Middle frontal gyrus (tissue), 1 donor: ENCODE measurements at regions not wholly inside any gene's neighbourhood (a gene's known extent, or its start where the extent isn't known, plus 50 kb on each side); places are given as distances from the start of the nearest gene placed in this dataset.
A peak's percentile ranks its signal among the peaks of the same experiment; 100 is the strongest.
"Not testable (repeated sequence)": the region's sequence is repeated elsewhere in the genome, so short reads cannot be mapped to it uniquely, and the experiment has no call there.

Experiments used
- DNase-seq: peaks from one replicate; pipeline ENCODE4 v3.0.0-alpha.2; 2015; ENCODE audit warnings: low spot score; ENCODE audit errors: extremely low spot score

- DNase-seq = no peak
These were observed 468.7 kb upstream of the B3GAT1 start for GRCh38 chr11:134880788-134881187.

DNA sequence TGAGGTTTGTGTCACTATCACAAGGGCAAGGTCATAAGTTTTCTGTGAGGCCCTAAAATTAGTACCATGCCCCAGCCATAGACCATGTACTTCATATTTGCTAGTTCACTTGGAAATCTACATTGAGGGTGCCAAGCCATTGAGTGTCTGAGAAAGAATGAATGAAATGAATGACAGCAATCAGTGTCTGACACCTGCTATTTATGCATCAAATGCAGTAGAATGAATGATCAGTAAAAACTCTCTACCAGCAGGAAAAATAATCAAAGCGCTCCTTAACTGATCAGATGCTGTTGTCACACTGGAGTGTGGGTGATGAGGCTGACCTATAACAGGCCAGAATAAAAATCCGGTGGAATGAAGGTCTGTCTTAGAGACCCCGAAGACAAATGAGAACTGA lies 467.9 kb upstream of the B3GAT1 start:
- no peak for DNase-seq

DNA sequence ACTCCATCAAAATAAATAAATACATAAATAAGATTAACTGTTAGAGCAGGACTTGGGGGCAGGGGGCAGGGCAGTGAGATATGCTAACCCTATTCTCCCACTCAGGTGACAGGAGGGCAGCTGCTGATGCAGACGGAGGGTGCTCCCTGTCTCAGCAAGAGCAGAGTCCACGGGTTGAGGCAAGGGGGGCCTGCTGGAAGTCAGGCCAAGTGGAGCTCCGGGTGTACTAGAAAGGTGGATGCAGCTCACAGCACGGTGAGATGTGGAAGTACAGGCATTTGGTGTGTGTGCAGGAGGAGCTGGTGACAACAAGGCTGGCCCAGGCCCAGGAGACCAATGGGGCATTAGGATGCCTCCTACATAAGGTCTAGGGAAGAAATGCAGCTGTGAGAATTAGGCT lies 467.3 kb upstream of the B3GAT1 start:
- DNase-seq = no peak

GRCh38 chr11:134878785-134879184 lies 466.7 kb upstream of the B3GAT1 start:
- DNase-seq = no peak

- no peak for DNase-seq
These were observed 464.2 kb upstream of the B3GAT1 start for GRCh38 chr11:134876226-134876625.

GRCh38 chr11:134866981-134867675 lies 455.1 kb upstream of the B3GAT1 start:
- DNase-seq = no peak

GRCh38 chr11:134866215-134866614 lies 454.2 kb upstream of the B3GAT1 start:
- DNase-seq = no peak

- no peak for DNase-seq
These were observed 452.9 kb upstream of the B3GAT1 start for GRCh38 chr11:134864968-134865305.

DNA sequence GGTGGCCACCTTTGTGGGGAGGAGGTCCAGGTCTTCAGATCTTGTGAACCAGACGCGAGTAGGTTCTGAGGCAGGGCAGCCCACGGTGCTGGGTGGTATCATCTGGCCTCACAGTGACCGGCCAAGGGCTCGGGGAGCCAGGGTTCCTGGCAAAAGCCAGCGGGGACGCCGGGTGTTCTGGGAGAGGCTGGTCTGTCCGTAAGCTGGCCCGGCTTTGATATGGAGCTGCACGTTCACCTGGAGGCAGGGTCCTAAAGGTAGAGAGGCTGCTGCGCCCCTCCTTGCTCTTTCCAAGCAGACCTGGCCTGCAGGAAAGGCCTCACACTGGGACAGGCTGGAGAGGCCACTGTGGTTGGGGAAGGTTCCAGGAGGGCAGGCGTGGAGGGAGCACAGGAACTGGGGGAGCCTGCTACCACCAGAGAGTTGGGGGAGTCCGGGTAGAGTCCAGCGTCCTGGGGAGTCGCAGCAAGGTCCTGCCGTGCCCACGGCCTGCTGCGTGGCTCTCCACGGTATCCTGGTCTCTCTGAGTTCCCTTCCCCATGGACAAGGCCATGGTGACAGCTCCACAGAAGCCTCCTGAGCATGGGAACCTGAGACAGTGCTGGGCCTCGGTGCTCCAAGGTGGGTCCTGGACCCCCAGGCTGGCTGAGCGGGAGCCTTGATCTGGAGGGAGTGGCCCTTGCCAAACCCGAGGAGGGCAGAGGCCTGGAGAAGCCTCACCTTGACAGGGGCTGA lies 452.4 kb upstream of the B3GAT1 start:
- DNase-seq = no peak

DNA sequence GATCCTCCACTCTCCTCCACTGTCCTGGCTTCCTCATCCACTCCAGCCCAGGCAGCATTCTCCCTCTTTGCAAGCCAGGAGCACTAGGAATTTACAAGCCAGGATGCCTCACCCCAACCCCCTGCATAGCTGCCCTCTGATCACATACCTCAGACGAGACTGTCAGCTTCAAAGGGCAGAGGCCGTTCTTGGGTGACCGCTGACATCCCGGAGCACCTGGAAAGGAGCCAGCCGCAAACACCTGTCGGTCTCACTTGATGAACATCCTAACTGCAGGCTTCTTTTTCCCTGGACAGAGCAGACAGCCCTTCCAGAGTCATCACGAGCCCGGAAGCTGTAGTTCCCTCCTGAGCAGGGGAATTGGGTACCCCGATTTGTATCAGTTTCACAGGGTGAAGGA lies 451.3 kb upstream of the B3GAT1 start:
- no peak for DNase-seq

DNA sequence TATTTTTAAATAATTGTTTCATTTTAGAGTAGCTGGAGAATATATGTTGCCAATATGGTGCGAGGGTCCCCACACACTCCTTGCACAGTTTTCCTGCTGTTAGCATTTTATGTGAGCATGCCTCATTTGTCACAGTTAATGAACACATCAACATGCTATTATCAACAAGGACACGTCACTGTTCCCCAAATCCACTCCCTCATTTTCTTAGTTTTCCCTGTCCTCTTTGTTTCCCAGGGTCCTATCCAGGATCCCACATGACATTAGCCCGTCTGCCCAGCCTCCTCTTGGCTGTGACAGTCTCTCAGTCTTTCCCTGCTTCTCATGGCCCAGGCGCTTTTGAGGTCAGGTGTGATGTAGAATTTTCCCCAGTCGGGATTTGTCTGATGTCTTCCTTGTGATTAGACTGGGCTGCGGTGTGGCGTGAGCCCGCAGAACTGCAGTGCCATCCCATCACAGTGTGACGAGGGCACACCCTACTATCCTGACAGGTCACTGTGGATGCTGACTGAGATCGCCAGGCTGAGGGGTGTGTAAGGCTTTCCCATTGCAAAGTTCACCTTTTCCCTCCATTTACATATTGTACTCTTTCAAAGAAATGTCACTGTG lies 450.6 kb upstream of the B3GAT1 start:
- DNase-seq = no peak

- no peak for DNase-seq
These were observed 450.1 kb upstream of the B3GAT1 start for GRCh38 chr11:134862105-134862502.

GRCh38 chr11:134861490-134862104 lies 449.6 kb upstream of the B3GAT1 start:
- DNase-seq = no peak

DNA sequence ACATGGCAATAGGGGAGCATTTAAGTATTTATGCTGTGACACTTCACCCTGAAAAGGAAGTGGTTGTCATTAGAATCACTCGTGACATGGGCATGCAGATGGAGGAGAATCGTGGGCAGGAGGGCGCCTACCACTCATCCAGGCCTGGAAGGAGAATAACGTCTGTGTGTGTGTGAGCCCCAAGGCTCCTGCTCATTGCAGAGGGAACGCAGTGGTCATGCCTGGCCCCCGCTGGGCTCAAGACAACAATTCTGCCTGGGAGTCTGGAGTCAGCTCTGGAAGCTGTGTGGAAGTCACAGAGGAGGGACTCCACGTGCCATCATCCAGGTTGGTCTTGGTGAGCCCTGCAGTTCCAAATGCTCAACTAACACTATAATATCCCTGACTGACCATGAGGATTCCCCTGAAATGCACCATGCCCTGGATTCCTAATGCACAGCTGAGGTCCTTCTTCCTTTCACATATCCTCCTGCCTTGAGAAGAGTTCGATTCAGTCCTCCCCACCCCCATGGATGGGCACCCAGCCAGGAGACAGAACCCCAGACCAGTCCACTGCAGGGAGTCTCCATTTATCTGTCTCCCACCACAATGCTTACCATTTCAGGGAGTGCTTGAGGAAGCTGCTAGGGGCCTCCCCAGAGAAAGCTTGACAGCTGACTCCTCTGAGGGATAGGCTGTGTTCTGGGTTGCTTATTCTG lies 446.9 kb upstream of the B3GAT1 start:
- no peak for DNase-seq

DNA sequence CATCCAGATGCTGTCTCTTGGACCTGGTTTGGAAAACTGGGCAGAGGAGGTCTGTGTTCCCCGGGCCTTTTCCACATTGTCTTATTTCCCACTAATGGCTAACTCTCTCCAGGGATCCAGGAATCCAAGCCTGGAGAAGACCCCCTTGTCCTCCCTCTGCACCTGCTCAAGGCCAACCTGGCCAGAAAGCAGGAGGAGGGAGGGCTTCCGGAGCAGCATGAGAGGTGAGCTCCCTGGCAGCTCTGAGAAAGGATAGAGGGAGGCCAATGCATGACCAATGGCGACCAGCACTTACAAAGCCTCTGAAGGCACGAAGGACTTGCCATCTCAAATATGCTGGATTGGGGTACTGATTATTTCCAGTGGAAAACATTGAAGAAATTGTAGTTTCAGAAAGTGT lies 445.0 kb upstream of the B3GAT1 start:
- no peak for DNase-seq

DNA sequence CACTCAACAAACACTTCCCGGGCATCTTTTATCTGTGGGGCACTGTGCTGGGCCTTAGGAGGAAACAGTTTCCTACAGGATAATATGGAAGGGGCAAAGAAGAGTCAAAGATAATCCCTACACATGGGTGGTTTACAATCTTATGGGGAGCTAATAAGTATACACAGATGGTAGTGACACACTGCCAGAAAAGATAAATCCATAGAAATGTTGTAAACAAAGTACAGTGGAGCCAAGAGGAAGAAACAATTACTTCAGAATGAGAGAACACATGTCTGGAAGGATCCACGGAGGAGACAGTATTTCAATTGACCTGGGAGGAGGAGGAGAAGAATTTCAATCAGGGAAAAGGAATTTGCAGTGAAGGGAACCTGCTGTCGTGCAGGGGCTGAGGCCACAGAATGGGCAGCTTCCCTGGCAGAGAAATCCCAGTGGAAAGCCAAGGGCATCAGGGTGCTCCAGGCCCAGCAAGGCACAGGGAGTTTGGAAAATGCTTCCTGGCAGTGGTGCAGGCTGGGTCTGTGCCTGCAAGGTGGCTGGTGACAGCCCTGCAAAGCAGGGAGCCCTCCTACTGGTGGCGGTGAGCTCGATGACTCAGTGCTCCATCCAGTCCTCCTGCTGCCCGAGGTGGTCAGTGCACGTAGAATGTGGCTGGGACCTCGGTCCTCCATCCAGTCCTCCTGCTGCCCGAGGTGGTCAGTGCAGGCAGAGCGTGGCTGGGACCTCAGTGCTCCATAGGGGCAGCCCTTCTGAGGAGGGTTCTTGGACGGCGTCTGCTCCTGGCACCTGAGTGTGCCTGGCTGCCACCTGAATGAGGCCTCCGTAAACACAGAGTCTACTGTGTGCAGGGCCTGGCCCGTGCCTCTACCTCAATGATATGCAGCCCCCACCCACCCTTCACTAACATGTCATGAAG lies 444.3 kb upstream of the B3GAT1 start:
- DNase-seq = no peak

GRCh38 chr11:134853992-134854991 lies 442.2 kb upstream of the B3GAT1 start:
- peak; percentile 49 for DNase-seq

DNA sequence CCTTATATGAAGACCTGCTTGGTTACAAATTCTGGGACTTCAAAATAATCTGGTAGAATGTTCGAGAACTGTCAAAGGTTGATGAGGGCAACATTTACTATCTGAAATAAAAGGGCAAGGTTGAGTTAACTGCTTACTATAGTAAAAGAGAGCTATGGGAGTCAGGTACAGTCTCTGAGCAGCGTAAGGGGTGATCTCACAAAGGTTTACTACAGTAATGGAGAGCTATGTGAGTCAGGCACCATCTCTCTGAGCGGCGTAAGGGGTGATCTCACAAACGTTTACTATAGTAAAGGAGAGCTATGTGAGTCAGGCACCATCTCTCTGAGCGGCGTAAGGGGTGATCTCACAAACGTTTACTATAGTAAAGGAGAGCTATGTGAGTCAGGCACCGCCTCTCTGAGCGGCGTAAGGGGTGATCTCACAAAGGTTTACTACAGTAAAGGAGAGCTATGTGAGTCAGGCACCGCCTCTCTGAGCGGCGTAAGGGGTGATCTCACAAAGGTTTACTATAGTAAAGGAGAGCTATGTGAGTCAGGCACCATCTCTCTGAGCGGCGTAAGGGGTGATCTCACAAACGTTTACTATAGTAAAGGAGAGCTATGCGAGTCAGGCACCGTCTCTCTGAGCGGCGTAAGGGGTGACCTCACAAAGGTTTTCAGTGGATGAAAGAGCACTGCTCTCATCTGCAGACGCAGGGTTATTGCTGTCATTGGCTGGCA lies 439.6 kb upstream of the B3GAT1 start:
- not testable (repeated sequence) for DNase-seq

DNA sequence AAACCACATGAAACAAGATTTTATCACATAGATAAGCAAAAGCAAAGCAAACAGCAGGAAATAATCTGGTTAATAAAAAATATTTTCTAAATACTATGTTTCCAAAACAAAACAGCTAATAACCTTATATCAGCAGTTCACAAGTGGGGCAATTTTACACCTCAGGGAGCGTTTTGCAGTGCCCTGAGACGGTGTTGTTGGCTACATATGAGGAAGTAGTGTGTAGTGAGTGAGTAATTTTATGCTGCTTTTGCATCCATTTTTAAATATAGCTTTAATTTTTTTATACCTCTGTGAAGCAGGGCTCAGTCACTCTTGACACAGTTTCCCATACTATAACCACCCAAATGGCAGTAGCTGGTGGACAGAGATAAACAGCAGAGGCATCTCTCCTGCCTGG lies 438.5 kb upstream of the B3GAT1 start:
- DNase-seq = no peak
